ENCODE measurements at regions not wholly inside any gene's neighbourhood (a gene's known extent, or its start where the extent isn't known, plus 50 kb on each side); places are given as distances from the start of the nearest gene placed in this dataset.

- no peak overlapping the region for H3K4me2 ChIP-seq (ENCODE audit: low read length)
- H3K27me3 ChIP-seq (ENCODE audit: low read depth, low read length): no peaks in the 10 kb centered on the region
- H3K79me2 ChIP-seq (ENCODE audit: low read length): no peaks in the 10 kb centered on the region
- H3K9me3 ChIP-seq (ENCODE audit: insufficient read depth, low read length): no peaks in the 10 kb centered on the region
- no peaks in the 10 kb centered on the region for H3K4me1 ChIP-seq (ENCODE audit: low read length)
- no peak overlapping the region for H3K4me3 ChIP-seq (ENCODE audit: low read length)
- no peak overlapping the region for H3K9ac ChIP-seq (ENCODE audit: low read length)
- no peaks in the 10 kb centered on the region for H4K20me1 ChIP-seq (ENCODE audit: insufficient read depth, low read length)
- H2AFZ ChIP-seq (ENCODE audit: low read depth, low read length): no peak overlapping the region
- H3K27ac ChIP-seq (ENCODE audit: low read length): no peak overlapping the region
- TF ChIP-seq CTCF (IDR thresholded peaks at IDR 0.05; ENCODE audit: low read depth, low read length) (no peak), EZH2phosphoT487 (IDR thresholded peaks at IDR 0.05; ENCODE audit: low read depth) (no peak)
- H3K36me3 ChIP-seq (replicated peaks; ENCODE audit: low read depth, low read length): no peaks in the 10 kb centered on the region
Measured at GRCh38 chr21:14895792-14896191, 169.0 kb downstream of the NRIP1 start.

GRCh38 chr21:14890141-14890540 lies 174.7 kb downstream of the NRIP1 start:
- Histone ChIP-seq H3K27ac (ENCODE audit: low read length) (no peak overlapping the region), H3K36me3 (replicated peaks; ENCODE audit: low read depth, low read length) (no peaks in the 10 kb centered on the region), H3K4me2 (ENCODE audit: low read length) (no peak overlapping the region), H3K4me1 (ENCODE audit: low read length) (no peaks in the 10 kb centered on the region), H4K20me1 (ENCODE audit: insufficient read depth, low read length) (no peaks in the 10 kb centered on the region), H3K9ac (ENCODE audit: low read length) (no peak overlapping the region), H3K9me3 (ENCODE audit: insufficient read depth, low read length) (no peaks in the 10 kb centered on the region), H3K27me3 (ENCODE audit: low read depth, low read length) (no peaks in the 10 kb centered on the region), H3K4me3 (ENCODE audit: low read length) (no peak overlapping the region), H3K79me2 (ENCODE audit: low read length) (no peaks in the 10 kb centered on the region), H2AFZ (ENCODE audit: low read depth, low read length) (no peak overlapping the region)
- TF ChIP-seq CTCF (IDR thresholded peaks at IDR 0.05; ENCODE audit: low read depth, low read length) (no peak), EZH2phosphoT487 (IDR thresholded peaks at IDR 0.05; ENCODE audit: low read depth) (no peak)

- Histone ChIP-seq H3K79me2 (ENCODE audit: low read length) (no peaks in the 10 kb centered on the region), H4K20me1 (ENCODE audit: insufficient read depth, low read length) (no peaks in the 10 kb centered on the region), H3K4me1 (ENCODE audit: low read length) (no peaks in the 10 kb centered on the region), H3K27me3 (ENCODE audit: low read depth, low read length) (no peaks in the 10 kb centered on the region), H3K4me3 (ENCODE audit: low read length) (no peak overlapping the region), H3K4me2 (ENCODE audit: low read length) (no peak overlapping the region), H3K9me3 (ENCODE audit: insufficient read depth, low read length) (no peaks in the 10 kb centered on the region), H3K9ac (ENCODE audit: low read length) (no peak overlapping the region), H2AFZ (ENCODE audit: low read depth, low read length) (no peak overlapping the region), H3K36me3 (replicated peaks; ENCODE audit: low read depth, low read length) (no peaks in the 10 kb centered on the region), H3K27ac (ENCODE audit: low read length) (no peak overlapping the region)
- no peak for TF ChIP-seq CTCF (IDR thresholded peaks at IDR 0.05; ENCODE audit: low read depth, low read length)
- TF ChIP-seq EZH2phosphoT487 (IDR thresholded peaks at IDR 0.05; ENCODE audit: low read depth): no peak
Measured at GRCh38 chr21:14889080-14889810, 175.6 kb downstream of the NRIP1 start.

DNA sequence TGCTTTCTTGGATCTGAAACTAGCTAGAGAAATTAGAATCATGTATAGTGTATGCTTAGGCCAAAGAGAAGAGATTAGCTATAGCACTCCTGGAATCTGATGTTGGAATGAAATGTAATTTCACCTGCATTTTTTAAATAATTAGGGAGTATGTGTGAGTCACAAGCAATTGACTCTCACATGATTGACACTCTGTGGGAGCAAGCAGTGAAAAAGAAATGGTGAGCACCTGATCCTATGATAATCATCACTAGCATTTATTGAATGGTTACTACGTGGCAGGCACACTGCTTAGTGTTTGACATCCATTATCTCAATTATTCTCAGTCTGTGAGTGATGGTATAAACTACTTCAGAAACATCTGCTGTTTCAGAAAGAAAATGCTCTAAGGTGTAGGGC lies 176.6 kb downstream of the NRIP1 start:
- Histone ChIP-seq H2AFZ (ENCODE audit: low read depth, low read length) (no peak overlapping the region), H3K4me3 (ENCODE audit: low read length) (no peak overlapping the region), H3K9ac (ENCODE audit: low read length) (no peak overlapping the region), H4K20me1 (ENCODE audit: insufficient read depth, low read length) (no peaks in the 10 kb centered on the region), H3K27me3 (ENCODE audit: low read depth, low read length) (no peaks in the 10 kb centered on the region), H3K4me1 (ENCODE audit: low read length) (no peaks in the 10 kb centered on the region), H3K9me3 (ENCODE audit: insufficient read depth, low read length) (no peaks in the 10 kb centered on the region), H3K4me2 (ENCODE audit: low read length) (no peak overlapping the region), H3K27ac (ENCODE audit: low read length) (no peak overlapping the region), H3K36me3 (replicated peaks; ENCODE audit: low read depth, low read length) (no peaks in the 10 kb centered on the region), H3K79me2 (ENCODE audit: low read length) (no peaks in the 10 kb centered on the region)
- TF ChIP-seq EZH2phosphoT487 (IDR thresholded peaks at IDR 0.05; ENCODE audit: low read depth) (no peak), CTCF (IDR thresholded peaks at IDR 0.05; ENCODE audit: low read depth, low read length) (no peak)

All from OCI-LY3 (cell line).